Thyroid gland (tissue), 4 donors: ENCODE measurements at regions not wholly inside any gene's neighbourhood (a gene's known extent, or its start where the extent isn't known, plus 50 kb on each side); places are given as distances from the start of the nearest gene placed in this dataset.

ENCODE experiments used
- DNase-seq, 2 donors: peaks; one replicate each; pipeline ENCODE4 v3.0.0-alpha.2; 2019
- H3K27ac ChIP-seq, 3 donors: fragments of 200-600 bp; sonication (generic); 1 replicate in 2 of 3; 2 replicates in 1 of 3; pipeline ENCODE4 v1.5.1; 2016 to 2019; ENCODE audit warnings: mild to moderate bottlenecking in 1 of 3, moderate library complexity in 1 of 3
- H3K27me3 ChIP-seq: fragments of 200-600 bp; sonication (generic); one replicate; pipeline ENCODE4 v1.5.1; 2019
- H3K36me3 ChIP-seq, 2 donors: fragments of 200-600 bp; sonication (generic); one replicate each; pipeline ENCODE4 v1.5.1; 2016 to 2019
- H3K4me1 ChIP-seq, 2 donors: fragments of 200-600 bp; sonication (generic); one replicate each; pipeline ENCODE4 v1.5.1; 2017 to 2019
- H3K4me3 ChIP-seq, 3 donors: fragments of 200-600 bp; sonication (generic); replicated peaks in 1 of 3; 1 replicate in 2 of 3; 2 replicates in 1 of 3; pipeline ENCODE4 v1.5.1; 2016; ENCODE audit warnings: mild to moderate bottlenecking in 1 of 3
- H3K9me3 ChIP-seq: fragments of 200-600 bp; sonication (generic); one replicate; pipeline ENCODE4 v1.5.1; 2017
- POLR2A ChIP-seq, 2 donors: fragments of 450-650 bp; IDR thresholded peaks; one replicate each; pipeline ENCODE4 v1.6.1; 2017; ENCODE audit warnings: antibody characterized with exemption in 2 of 2, mild to moderate bottlenecking in 2 of 2, moderate library complexity in 1 of 2
- WGBS, 2 donors: methylation state at CpG; one replicate each; pipeline ENCODE4 v1.1.5; 2017; 5-methylcytosine and 5-hydroxymethylcytosine counted together
- intact Hi-C: fragments of 100-400 bp; cut with DNase I; formaldehyde crosslinking; loops from one replicate; pipeline ENCODE4 v1.15.1; 2023
- TF ChIP-seq, protein P1 (sequence below), 6 experiments: fragments of 200-600 bp in 3 of 6; fragments of 450-650 bp in 3 of 6; sonication (generic) in 3 of 6; IDR thresholded peaks; one replicate each; pipeline ENCODE4 v1.5.1; 2016 to 2019; ENCODE audit warnings: antibody characterized with exemption in 6 of 6, mild to moderate bottlenecking in 2 of 6, inconsistent platforms in 1 of 6, moderate library complexity in 1 of 6

GRCh38 chr6:109262261-109262660 is 120.0 kb downstream of the CD164 start:
- Histone ChIP-seq H3K27ac (no peak overlapping the region), H3K36me3 (no peaks in the 10 kb centered on the region), H3K9me3 (no peaks in the 10 kb centered on the region), H3K27me3 (no peaks in the 10 kb centered on the region), H3K4me3 (no peak overlapping the region), H3K4me1 (no peaks in the 10 kb centered on the region)
- intact Hi-C loops = no loop called here
- no peak for DNase-seq
- WGBS, 2 donors = 98% methylated on average over 7 of the region's 7 CpGs
- no peak for TF ChIP-seq POLR2A (IDR thresholded peaks at IDR 0.05)
- TF ChIP-seq, protein P1, sequence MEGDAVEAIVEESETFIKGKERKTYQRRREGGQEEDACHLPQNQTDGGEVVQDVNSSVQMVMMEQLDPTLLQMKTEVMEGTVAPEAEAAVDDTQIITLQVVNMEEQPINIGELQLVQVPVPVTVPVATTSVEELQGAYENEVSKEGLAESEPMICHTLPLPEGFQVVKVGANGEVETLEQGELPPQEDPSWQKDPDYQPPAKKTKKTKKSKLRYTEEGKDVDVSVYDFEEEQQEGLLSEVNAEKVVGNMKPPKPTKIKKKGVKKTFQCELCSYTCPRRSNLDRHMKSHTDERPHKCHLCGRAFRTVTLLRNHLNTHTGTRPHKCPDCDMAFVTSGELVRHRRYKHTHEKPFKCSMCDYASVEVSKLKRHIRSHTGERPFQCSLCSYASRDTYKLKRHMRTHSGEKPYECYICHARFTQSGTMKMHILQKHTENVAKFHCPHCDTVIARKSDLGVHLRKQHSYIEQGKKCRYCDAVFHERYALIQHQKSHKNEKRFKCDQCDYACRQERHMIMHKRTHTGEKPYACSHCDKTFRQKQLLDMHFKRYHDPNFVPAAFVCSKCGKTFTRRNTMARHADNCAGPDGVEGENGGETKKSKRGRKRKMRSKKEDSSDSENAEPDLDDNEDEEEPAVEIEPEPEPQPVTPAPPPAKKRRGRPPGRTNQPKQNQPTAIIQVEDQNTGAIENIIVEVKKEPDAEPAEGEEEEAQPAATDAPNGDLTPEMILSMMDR (IDR thresholded peaks at IDR 0.05) = no peak

GRCh38 chr6:109261811-109262210 is 120.5 kb downstream of the CD164 start:
- no peak overlapping the region for H3K27ac ChIP-seq
- DNase-seq = no peak
- TF ChIP-seq POLR2A (IDR thresholded peaks at IDR 0.05) = no peak
- TF ChIP-seq, protein P1 (IDR thresholded peaks at IDR 0.05) = no peak
- H3K9me3 ChIP-seq = no peaks in the 10 kb centered on the region
- H3K36me3 ChIP-seq = no peaks in the 10 kb centered on the region
- WGBS, 2 donors = 76 to 78% methylated on average over 6 of the region's 6 CpGs
- intact Hi-C loops = no loop called here
- no peaks in the 10 kb centered on the region for H3K27me3 ChIP-seq
- H3K4me3 ChIP-seq = no peak overlapping the region
- H3K4me1 ChIP-seq = no peaks in the 10 kb centered on the region

GRCh38 chr6:109260701-109261100 is 121.6 kb downstream of the CD164 start:
- Histone ChIP-seq H3K27me3 (no peaks in the 10 kb centered on the region), H3K36me3 (no peaks in the 10 kb centered on the region), H3K4me3 (no peak overlapping the region), H3K4me1 (no peaks in the 10 kb centered on the region), H3K27ac (no peak overlapping the region), H3K9me3 (no peaks in the 10 kb centered on the region)
- intact Hi-C loops = no loop called here
- 92 to 93% methylated on average over 3 of the region's 3 CpGs for WGBS, 2 donors
- no peak for DNase-seq
- no peak for TF ChIP-seq POLR2A (IDR thresholded peaks at IDR 0.05)
- TF ChIP-seq, protein P1 (IDR thresholded peaks at IDR 0.05) = no peak

DNA sequence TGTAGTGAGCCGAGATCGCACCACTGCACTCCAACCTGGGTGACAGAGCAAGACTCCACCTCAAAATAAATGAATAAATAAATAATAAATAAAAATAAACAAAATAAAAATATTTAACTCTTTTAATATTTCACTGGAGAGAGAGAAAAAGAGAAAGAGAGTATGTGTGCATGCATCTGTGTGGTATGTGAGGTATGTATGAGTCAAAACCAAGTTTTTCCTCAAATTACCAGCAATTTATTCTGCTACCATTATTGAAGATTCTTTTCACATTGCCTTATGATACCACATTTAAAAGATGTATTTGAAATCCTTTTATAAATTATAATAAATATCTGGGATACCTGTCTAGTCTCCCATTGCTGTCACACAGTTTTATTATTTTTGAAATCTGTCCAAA is 122.1 kb downstream of the CD164 start:
- Histone ChIP-seq H3K27me3 (no peaks in the 10 kb centered on the region), H3K27ac (no peak overlapping the region), H3K4me1 (no peaks in the 10 kb centered on the region), H3K9me3 (no peaks in the 10 kb centered on the region), H3K4me3 (no peak overlapping the region), H3K36me3 (no peaks in the 10 kb centered on the region)
- intact Hi-C loops = no loop called here
- WGBS, 2 donors = 97% methylated on average over 2 of the region's 2 CpGs
- DNase-seq = no peak
- no peak for TF ChIP-seq POLR2A (IDR thresholded peaks at IDR 0.05)
- TF ChIP-seq, protein P1 (IDR thresholded peaks at IDR 0.05) = no peak

DNA sequence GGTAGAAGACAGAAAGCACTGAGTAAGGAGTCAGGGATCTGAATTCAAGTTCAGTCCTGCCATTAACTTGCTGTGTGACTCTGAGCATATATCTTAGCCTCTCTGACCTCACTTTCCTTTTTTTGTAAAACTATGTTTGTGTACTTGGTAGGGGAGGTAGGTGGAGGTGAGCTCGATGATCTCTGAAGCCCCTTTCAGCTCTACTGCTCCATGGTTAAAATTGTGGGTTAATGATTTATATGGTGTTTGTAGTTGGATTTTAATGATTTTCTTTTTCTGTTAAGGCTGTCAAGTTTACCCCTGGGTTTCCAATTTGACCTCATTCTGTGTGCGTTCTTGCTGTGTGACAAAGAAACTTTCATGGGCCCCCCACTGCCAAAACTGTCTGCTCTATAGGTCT is 124.1 kb downstream of the CD164 start:
- Histone ChIP-seq H3K27me3 (no peaks in the 10 kb centered on the region), H3K4me3 (no peak overlapping the region), H3K27ac (no peak overlapping the region), H3K4me1 (no peaks in the 10 kb centered on the region), H3K9me3 (no peaks in the 10 kb centered on the region), H3K36me3 (no peaks in the 10 kb centered on the region)
- intact Hi-C loops = no loop called here
- 92 to 97% methylated on average over 2 of the region's 2 CpGs for WGBS, 2 donors
- DNase-seq = no peak
- TF ChIP-seq, protein P1 (IDR thresholded peaks at IDR 0.05) = no peak
- TF ChIP-seq POLR2A (IDR thresholded peaks at IDR 0.05) = no peak
